GM12878 (cell line): ENCODE measurements at regions not wholly inside any gene's neighbourhood (a gene's known extent, or its start where the extent isn't known, plus 50 kb on each side); places are given as distances from the start of the nearest gene placed in this dataset.

Experiments used
- ATAC-seq: fragments of 200-7000 bp; cut with Tn5 transposase; 3 replicates; pipeline ENCODE4 v1.9.1; 2020; ENCODE audit warnings: mild to moderate bottlenecking, moderate library complexity
- BruUV-seq: library from RNA; stranded (reverse); fragments of 400-500 nt; replicated peaks from 2 replicates; lab custom pipeline; 2021; lab: Mats Ljungman, UMichigan
- CTCF ChIA-PET: fragments of 300-600 bp; sonication (Branson Sonifier 250); formaldehyde crosslinking; extraction: SDS; loops from one replicate; lab custom pipeline; 2021; ENCODE audit warnings: inconsistent platforms; lab: Yijun Ruan, JAX
- POLR2A ChIA-PET: fragments of 350-600 bp; formaldehyde crosslinking; extraction: SDS; loops from one replicate; lab custom pipeline; 2021; ENCODE audit warnings: inconsistent platforms; lab: Charles Lee
- RAD21 ChIA-PET: fragments of 300-600 bp; sonication (Branson Sonifier 250); formaldehyde crosslinking; loops from one replicate; lab custom pipeline; 2023; ENCODE audit warnings: antibody characterized with exemption; ENCODE audit not compliant: unreplicated experiment; lab: Charles Lee
- SMC1A ChIA-PET: fragments of 300-600 bp; sonication (Branson Sonifier 250); formaldehyde crosslinking; loops from one replicate; lab custom pipeline; 2023; ENCODE audit not compliant: unreplicated experiment, uncharacterized antibody; lab: Charles Lee
- DNase-seq: peaks from one replicate; pipeline ENCODE4 v3.0.0-alpha.2; 2011; ENCODE audit warnings: low read depth, low spot score
- FAIRE-seq: peaks from 3 replicates; lab custom pipeline; 2011; peaks lifted over from hg19 to GRCh38; lab: Jason Lieb, UNC
- H2AFZ ChIP-seq: 2 replicates; pipeline ENCODE4 v1.6.0; 2011; ENCODE audit warnings: low read depth, low read length, control low read depth; ENCODE audit not compliant: control insufficient read depth
- H3K27ac ChIP-seq: 2 replicates; pipeline ENCODE4 v1.5.1; 2011; ENCODE audit warnings: control low read depth; ENCODE audit not compliant: control insufficient read depth, insufficient read depth
- H3K27me3 ChIP-seq, 2 experiments: replicated peaks in 1 of 2; 2 replicates each; pipeline versions ENCODE4 v1.6.0 to v1.6.1; 2011; ENCODE audit warnings: low read length in 1 of 2; ENCODE audit not compliant: control insufficient read depth in 2 of 2, insufficient read depth in 2 of 2
- H3K36me3 ChIP-seq, 2 experiments: 2 replicates each; pipeline ENCODE4 v1.5.1; 2011; ENCODE audit warnings: low read length in 1 of 2; ENCODE audit not compliant: control insufficient read depth in 2 of 2, insufficient read depth in 2 of 2
- H3K4me1 ChIP-seq: 2 replicates; pipeline ENCODE4 v1.6.1; 2011; ENCODE audit warnings: mild to moderate bottlenecking, low read length, moderate library complexity, mixed read lengths; ENCODE audit not compliant: control insufficient read depth, insufficient read depth
- H3K4me2 ChIP-seq: 2 replicates; pipeline ENCODE4 v1.6.0; 2011; ENCODE audit warnings: control low read depth; ENCODE audit not compliant: control insufficient read depth, insufficient read depth
- H3K4me3 ChIP-seq: fragments of 200-600 bp; sonication (generic); 2 replicates; pipeline ENCODE4 v1.5.1; 2016
- H3K79me2 ChIP-seq: 2 replicates; pipeline ENCODE4 v1.6.0; 2011; ENCODE audit warnings: low read length; ENCODE audit not compliant: control insufficient read depth, insufficient read depth
- H3K9ac ChIP-seq: 2 replicates; pipeline ENCODE4 v1.8.0; 2011; ENCODE audit warnings: low read length, control low read depth, mixed read lengths; ENCODE audit not compliant: control insufficient read depth, insufficient read depth
- H3K9me3 ChIP-seq: replicated peaks from 3 replicates; pipeline ENCODE4 v1.5.1; 2011; ENCODE audit warnings: mild to moderate bottlenecking, low read length; ENCODE audit not compliant: control insufficient read depth, insufficient read depth
- H4K20me1 ChIP-seq: 2 replicates; pipeline ENCODE4 v1.6.0; 2011; ENCODE audit not compliant: control insufficient read depth, insufficient read depth
- EP300 ChIP-seq, 2 experiments: fragments of 150-350 bp in 1 of 2; IDR thresholded peaks; 2 replicates each; pipeline ENCODE4 v1.6.1; 2011 to 2012; ENCODE audit warnings: low read depth in 2 of 2, low read length in 2 of 2, borderline replicate concordance in 1 of 2, improper control_type of control experiment in 1 of 2, inconsistent platforms in 1 of 2; ENCODE audit not compliant: control insufficient read depth in 1 of 2
- MLLT1 ChIP-seq: fragments of 450-650 bp; IDR thresholded peaks from 2 replicates; pipeline ENCODE4 v1.6.1; 2016; ENCODE audit warnings: mild to moderate bottlenecking
- WGBS: methylation state at CpG from one replicate; pipeline ENCODE4 v1.1.6; 2016; ENCODE audit warnings: low lambda C conversion rate; ENCODE audit not compliant: insufficient replicate concordance, insufficient coverage; ENCODE audit errors: missing lambda C conversion rate; 5-methylcytosine and 5-hydroxymethylcytosine counted together
- in situ Hi-C: fragments of 300-500 bp; cut with MboI; formaldehyde crosslinking; loops from 9 replicates; pipeline ENCODE4 v1.14.3; 2018; ENCODE audit warnings: mixed read lengths
- intact Hi-C: fragments of 100-400 bp; cut with micrococcal nuclease; formaldehyde crosslinking; loops from one replicate; pipeline ENCODE4 v1.14.2; 2022; ENCODE audit not compliant: unreplicated experiment

- no peaks in the 10 kb centered on the region for H4K20me1 ChIP-seq
Observed at GRCh38 chr3:18739099-18739433, 313.9 kb upstream of the SATB1 start.

More at GRCh38 chr3:18739099-18739433, 313.9 kb upstream of the SATB1 start:
- Histone ChIP-seq H3K36me3 (no peaks in the 10 kb centered on the region), H3K9me3 (no peaks in the 10 kb centered on the region; the same call in 1 of the 3 replicates), H3K9ac (no peak overlapping the region), H3K27ac (no peak overlapping the region), H3K4me2 (no peak overlapping the region), H3K79me2 (no peaks in the 10 kb centered on the region), H2AFZ (no peak overlapping the region), H3K4me3 (no peak overlapping the region), H3K27me3 (no peaks in the 10 kb centered on the region; a peak in 1 of 4 replicates), H3K4me1 (peaks cover 17% of the 10 kb centered on the region)
- 2% methylated on average over 3 of the region's 3 CpGs for WGBS
- peak; percentile 39 for ATAC-seq
- FAIRE-seq: no peak
- BruUV-seq: no TSS peak
- DNase-seq: no peak
- in situ Hi-C loops: no loop called here
- SMC1A ChIA-PET: interaction anchor here (1.6 to 2.7 kb wide), 2 partner anchors 22 kb away, joined by 5 to 8 read pairs; no protein-coding TSS in a partner anchor
- POLR2A ChIA-PET: no interaction called here
- TF ChIP-seq MLLT1 (no peak), EP300 (IDR thresholded peaks at IDR 0.05; ENCODE audit: borderline replicate concordance in 1 of 2, control insufficient read depth in 1 of 2, low read depth in 2 of 2, low read length in 2 of 2) (0 out of 4 replicates have a peak, but pooled peaks of 1 of the 2 experiments have one; percentile 13)
- intact Hi-C loops: no loop called here
- RAD21 ChIA-PET: no interaction called here
- CTCF ChIA-PET: interaction anchor here (0.6 to 1.6 kb wide), 4 partner anchors 13 to 235 kb away, joined by 3 to 6 read pairs (median 4); no protein-coding TSS in a partner anchor
